AG04450 (cell line): ENCODE measurements at regions not wholly inside any gene's neighbourhood (a gene's known extent, or its start where the extent isn't known, plus 50 kb on each side); places are given as distances from the start of the nearest gene placed in this dataset.

Source experiments
- CTCF ChIA-PET: fragments of 300-600, 350-600 bp; formaldehyde crosslinking; extraction: SDS; loops from one replicate; lab custom pipeline; 2022; ENCODE audit warnings: antibody characterized with exemption, inconsistent platforms; lab: Charles Lee
- POLR2A ChIA-PET: fragments of 350-600 bp; formaldehyde crosslinking; extraction: SDS; loops from one replicate; lab custom pipeline; 2021; ENCODE audit warnings: antibody characterized with exemption, inconsistent platforms; lab: Yijun Ruan, JAX
- DNase-seq: peaks from one replicate; pipeline ENCODE4 v3.0.0-alpha.2; 2011; ENCODE audit warnings: low read depth, low spot score
- H3K27ac ChIP-seq: one replicate; pipeline ENCODE4 v1.5.1; 2012; ENCODE audit warnings: low read depth, low read length, control low read depth
- H3K27me3 ChIP-seq: one replicate; pipeline ENCODE4 v1.6.0; 2012; ENCODE audit warnings: low read length; ENCODE audit not compliant: control insufficient read depth, insufficient read depth
- H3K4me3 ChIP-seq: 2 replicates; pipeline ENCODE4 v1.5.1; 2011; ENCODE audit warnings: mild to moderate bottlenecking, low read depth, low read length, control low read depth
- H3K9me3 ChIP-seq: 2 replicates; pipeline ENCODE4 v1.5.1; 2012; ENCODE audit warnings: low read length; ENCODE audit not compliant: control insufficient read depth, insufficient read depth
- TF ChIP-seq, protein P1 (sequence below): IDR thresholded peaks from 2 replicates; pipeline ENCODE4 v1.5.1; 2011; ENCODE audit warnings: low read depth, low read length, control low read depth, inconsistent platforms

DNA sequence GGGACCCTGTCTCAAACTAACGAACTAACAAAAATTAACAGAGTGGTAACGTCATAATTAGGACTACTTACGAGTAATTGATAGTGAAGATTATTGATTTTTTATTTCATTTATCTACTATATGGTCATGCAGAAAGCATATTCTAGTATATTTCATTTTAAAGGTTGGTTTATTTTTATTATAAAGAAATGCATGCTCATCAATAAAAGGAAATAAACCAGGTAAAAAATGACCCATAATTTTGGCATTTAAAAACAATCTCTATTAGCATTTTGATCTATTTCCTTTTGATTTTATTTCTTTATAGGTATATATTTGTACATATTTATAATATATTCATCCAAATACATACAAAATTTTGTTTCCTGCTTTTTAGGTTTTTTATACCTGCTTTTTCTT, 401.4 kb upstream of the ID4 start:
- H3K27me3 ChIP-seq, result no peaks in the 10 kb centered on the region
- no peak for DNase-seq
- no peak overlapping the region for H3K27ac ChIP-seq
- ChIA-PET POLR2A (no interaction called here), CTCF (interaction anchor here (0.5 kb wide), 1 partner anchor 819 kb away, joined by 3 read pairs; no protein-coding TSS in a partner anchor)
- no peaks in the 10 kb centered on the region for H3K9me3 ChIP-seq
- H3K4me3 ChIP-seq, result no peak overlapping the region
- TF ChIP-seq, protein P1, sequence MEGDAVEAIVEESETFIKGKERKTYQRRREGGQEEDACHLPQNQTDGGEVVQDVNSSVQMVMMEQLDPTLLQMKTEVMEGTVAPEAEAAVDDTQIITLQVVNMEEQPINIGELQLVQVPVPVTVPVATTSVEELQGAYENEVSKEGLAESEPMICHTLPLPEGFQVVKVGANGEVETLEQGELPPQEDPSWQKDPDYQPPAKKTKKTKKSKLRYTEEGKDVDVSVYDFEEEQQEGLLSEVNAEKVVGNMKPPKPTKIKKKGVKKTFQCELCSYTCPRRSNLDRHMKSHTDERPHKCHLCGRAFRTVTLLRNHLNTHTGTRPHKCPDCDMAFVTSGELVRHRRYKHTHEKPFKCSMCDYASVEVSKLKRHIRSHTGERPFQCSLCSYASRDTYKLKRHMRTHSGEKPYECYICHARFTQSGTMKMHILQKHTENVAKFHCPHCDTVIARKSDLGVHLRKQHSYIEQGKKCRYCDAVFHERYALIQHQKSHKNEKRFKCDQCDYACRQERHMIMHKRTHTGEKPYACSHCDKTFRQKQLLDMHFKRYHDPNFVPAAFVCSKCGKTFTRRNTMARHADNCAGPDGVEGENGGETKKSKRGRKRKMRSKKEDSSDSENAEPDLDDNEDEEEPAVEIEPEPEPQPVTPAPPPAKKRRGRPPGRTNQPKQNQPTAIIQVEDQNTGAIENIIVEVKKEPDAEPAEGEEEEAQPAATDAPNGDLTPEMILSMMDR, result no peak

DNA sequence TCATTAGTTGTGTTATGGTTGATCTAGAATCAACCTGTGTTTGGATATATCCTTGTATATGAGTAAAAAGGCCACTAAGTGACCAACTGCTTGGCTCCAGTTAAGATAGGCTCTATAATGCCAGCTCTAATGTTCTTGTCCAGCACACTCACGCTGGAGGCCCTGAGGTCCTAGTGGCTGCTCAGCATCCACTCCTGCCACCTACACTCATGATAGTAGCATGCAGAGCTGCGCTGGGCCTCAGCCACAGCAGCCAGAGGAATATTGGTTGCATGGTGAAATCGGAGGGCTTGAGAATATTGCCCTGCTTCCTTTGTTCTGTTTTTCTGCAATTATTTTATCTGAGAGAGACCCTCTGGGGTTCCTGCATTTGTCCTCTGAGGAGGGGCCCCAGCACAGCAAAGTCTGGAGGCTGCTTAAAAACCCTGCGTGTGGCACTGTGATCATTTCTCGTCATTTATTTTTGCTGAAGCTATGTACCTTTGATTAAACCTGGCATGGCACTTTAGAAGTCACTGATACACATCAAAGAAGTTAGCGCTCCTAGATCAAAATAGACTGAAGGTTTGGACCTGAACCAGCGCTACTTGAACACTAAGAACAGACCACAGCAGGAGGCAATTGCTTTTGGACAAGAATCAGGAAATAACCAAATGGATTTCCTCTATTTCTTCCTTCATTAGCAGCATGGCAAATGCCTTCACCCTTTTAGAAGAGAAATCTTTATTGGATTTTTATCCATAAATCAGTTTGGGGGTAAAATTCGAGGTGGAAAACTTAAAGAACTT, 398.4 kb upstream of the ID4 start:
- TF ChIP-seq, protein P1, result no peak
- Histone ChIP-seq H3K9me3 (no peaks in the 10 kb centered on the region), H3K27me3 (peaks cover 4% of the 10 kb centered on the region), H3K27ac (no peak overlapping the region), H3K4me3 (no peak overlapping the region)
- ChIA-PET CTCF (no interaction called here), POLR2A (no interaction called here)
- DNase-seq, result no peak

DNA sequence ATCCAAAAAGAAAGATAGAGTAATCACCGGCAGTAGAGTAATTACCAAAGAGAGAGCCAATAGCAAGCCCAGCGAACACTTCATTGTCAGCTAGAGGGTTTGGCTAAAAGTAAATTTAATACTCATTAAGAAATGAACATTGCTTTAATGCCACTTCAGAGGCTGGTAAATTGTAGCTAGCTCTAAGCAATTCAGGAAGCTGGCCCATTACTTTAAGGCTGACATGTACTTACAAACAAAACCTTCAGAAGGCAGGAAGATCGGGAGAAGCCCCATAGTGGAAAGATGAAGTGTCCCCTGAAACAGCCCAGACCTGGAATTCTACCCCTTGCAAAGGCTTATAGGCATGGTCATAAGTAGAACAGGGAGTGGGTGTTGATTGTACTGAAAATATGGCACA, 396.6 kb upstream of the ID4 start:
- no peak overlapping the region for H3K4me3 ChIP-seq
- peaks cover 4% of the 10 kb centered on the region for H3K27me3 ChIP-seq
- DNase-seq, result no peak
- ChIA-PET CTCF (no interaction called here), POLR2A (no interaction called here)
- no peak overlapping the region for H3K27ac ChIP-seq
- TF ChIP-seq, protein P1, result no peak
- no peaks in the 10 kb centered on the region for H3K9me3 ChIP-seq

DNA sequence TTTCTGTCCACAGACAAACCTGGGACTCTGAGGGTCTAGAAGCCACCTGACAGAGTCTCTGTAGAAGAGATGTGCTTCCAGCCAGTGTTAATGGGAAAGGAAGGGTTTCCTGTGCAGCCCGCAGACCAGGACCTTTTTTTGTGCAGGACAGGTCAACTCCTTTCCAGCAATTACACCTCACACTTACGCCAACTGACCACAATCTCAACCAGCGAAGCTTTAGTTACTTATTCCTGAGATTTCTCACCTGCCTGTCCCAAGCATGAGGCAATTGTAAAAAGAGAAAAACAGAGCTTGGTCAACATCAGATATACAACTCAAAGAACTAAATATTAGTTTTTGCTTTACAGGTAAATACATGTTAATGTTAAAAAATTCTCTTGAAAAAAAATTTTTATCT, 393.8 kb upstream of the ID4 start:
- DNase-seq, result no peak
- TF ChIP-seq, protein P1, result no peak
- H3K4me3 ChIP-seq, result no peak overlapping the region
- POLR2A ChIA-PET, result no interaction called here
- H3K27ac ChIP-seq, result no peak overlapping the region
- peaks cover 4% of the 10 kb centered on the region for H3K27me3 ChIP-seq
- no peaks in the 10 kb centered on the region for H3K9me3 ChIP-seq
- CTCF ChIA-PET, result no interaction called here

DNA sequence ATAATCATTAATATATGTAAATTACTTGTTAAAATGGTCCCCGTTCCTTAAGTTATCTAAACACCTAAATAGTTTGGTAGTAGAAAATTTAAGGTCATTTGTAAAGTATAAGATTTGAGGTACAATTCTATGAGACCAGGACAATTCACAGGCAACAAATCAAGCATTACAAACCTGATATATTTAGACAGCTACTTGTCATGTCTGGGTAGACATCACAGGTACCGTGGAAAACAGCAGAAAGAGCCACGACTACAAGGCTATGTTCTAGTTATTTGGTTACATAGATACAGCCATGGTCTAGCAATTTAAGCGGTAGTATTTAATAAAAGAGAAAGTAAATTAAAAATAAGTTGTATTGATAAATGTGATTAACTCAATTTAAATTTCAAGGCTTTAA, 393.1 kb upstream of the ID4 start:
- ChIA-PET CTCF (no interaction called here), POLR2A (no interaction called here)
- Histone ChIP-seq H3K9me3 (no peaks in the 10 kb centered on the region), H3K4me3 (no peak overlapping the region), H3K27me3 (peaks cover 4% of the 10 kb centered on the region), H3K27ac (no peak overlapping the region)
- TF ChIP-seq, protein P1, result no peak
- no peak for DNase-seq
